ENCODE measurements at regions not wholly inside any gene's neighbourhood (a gene's known extent, or its start where the extent isn't known, plus 50 kb on each side); places are given as distances from the start of the nearest gene placed in this dataset.

DNA sequence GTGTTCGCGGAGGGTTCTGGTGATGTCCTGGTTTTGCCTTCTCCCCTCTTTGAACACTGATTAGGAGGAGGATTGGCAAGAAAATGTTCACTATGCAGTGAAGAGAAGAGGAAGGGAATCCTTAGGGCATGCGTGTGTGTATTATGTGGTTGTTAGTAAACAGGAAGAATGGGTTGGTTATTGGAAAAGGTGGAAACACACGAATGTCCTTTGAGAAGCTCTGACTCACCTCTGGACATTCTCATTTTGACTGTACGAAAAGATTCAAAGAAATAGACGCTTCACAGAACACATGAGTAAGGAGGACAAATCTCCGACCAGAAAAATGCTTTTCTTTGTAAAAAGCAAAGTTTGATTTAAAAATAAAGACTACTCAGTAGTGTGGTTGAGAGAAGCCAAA lies 188.8 kb upstream of the PRICKLE2 start:
- TF ChIP-seq, protein P1, sequence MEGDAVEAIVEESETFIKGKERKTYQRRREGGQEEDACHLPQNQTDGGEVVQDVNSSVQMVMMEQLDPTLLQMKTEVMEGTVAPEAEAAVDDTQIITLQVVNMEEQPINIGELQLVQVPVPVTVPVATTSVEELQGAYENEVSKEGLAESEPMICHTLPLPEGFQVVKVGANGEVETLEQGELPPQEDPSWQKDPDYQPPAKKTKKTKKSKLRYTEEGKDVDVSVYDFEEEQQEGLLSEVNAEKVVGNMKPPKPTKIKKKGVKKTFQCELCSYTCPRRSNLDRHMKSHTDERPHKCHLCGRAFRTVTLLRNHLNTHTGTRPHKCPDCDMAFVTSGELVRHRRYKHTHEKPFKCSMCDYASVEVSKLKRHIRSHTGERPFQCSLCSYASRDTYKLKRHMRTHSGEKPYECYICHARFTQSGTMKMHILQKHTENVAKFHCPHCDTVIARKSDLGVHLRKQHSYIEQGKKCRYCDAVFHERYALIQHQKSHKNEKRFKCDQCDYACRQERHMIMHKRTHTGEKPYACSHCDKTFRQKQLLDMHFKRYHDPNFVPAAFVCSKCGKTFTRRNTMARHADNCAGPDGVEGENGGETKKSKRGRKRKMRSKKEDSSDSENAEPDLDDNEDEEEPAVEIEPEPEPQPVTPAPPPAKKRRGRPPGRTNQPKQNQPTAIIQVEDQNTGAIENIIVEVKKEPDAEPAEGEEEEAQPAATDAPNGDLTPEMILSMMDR (IDR thresholded peaks at IDR 0.05; ENCODE audit: low read depth, low read length) = no peak
- TF ChIP-seq POLR2A (IDR thresholded peaks at IDR 0.05; ENCODE audit: extremely low read depth, insufficient read length) (no peak), MYC (IDR thresholded peaks at IDR 0.05; ENCODE audit: low read depth, low read length) (no peak)
- TF ChIP-seq, protein P2, sequence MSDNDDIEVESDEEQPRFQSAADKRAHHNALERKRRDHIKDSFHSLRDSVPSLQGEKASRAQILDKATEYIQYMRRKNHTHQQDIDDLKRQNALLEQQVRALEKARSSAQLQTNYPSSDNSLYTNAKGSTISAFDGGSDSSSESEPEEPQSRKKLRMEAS (IDR thresholded peaks at IDR 0.05; ENCODE audit: low read depth, low read length) = no peak
